ENCODE measurements at regions not wholly inside any gene's neighbourhood (a gene's known extent, or its start where the extent isn't known, plus 50 kb on each side); places are given as distances from the start of the nearest gene placed in this dataset.

DNA sequence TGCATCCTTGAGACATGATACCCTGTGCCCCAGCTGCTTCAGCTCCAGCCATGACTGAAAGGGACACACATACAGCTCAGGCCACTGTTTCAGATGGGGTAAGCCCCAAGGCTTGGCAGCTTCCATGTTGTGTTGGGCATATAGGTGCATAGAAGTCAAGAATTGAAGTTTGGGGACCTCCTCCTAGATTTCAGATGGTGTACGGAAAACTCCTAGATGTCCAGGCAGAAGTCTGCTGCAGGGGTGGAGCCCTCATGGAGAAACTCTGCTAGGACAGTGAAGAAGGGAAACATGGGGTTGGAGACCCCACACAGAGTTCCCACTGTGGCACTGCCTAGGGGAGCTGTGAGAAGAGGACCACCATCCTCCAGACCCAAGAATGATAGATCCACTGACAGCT lies 1379.0 kb upstream of the MAP3K7 start:
- Histone ChIP-seq H3K4me1 (no peaks in the 10 kb centered on the region), H3K36me3 (no peaks in the 10 kb centered on the region), H3K9me3 (no peaks in the 10 kb centered on the region), H3K27me3 (no peaks in the 10 kb centered on the region), H3K4me3 (replicated peaks in 1 of 3) (no peak overlapping the region), H3K27ac (no peak overlapping the region)
- intact Hi-C loops (cut with DNase I) = no loop called here
- no peak for DNase-seq
- TF ChIP-seq POLR2A (IDR thresholded peaks at IDR 0.05) = no peak
- TF ChIP-seq, protein P1, sequence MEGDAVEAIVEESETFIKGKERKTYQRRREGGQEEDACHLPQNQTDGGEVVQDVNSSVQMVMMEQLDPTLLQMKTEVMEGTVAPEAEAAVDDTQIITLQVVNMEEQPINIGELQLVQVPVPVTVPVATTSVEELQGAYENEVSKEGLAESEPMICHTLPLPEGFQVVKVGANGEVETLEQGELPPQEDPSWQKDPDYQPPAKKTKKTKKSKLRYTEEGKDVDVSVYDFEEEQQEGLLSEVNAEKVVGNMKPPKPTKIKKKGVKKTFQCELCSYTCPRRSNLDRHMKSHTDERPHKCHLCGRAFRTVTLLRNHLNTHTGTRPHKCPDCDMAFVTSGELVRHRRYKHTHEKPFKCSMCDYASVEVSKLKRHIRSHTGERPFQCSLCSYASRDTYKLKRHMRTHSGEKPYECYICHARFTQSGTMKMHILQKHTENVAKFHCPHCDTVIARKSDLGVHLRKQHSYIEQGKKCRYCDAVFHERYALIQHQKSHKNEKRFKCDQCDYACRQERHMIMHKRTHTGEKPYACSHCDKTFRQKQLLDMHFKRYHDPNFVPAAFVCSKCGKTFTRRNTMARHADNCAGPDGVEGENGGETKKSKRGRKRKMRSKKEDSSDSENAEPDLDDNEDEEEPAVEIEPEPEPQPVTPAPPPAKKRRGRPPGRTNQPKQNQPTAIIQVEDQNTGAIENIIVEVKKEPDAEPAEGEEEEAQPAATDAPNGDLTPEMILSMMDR (IDR thresholded peaks at IDR 0.05) = no peak
- WGBS, 2 donors = 91 to 100% methylated on average over 1 of the region's 1 CpG

DNA sequence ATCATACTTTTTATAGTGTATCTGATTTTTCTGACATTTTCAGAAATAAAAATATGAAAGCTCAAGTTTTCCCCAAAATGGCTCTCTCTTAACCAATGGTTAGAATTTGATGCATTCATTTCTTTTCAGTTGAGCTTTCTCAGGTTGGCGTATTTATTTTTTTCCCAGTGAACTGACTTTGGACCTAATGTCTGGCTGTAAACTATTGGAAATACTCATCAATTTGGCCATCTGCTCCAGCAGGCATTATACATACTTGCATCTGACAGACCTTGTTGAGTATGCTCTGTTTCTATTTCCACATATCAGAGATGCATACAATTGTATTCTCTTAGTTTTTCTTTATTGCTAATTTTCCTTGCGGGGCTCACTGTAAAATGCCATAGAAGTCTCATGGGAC lies 1374.8 kb upstream of the MAP3K7 start:
- Histone ChIP-seq H3K4me3 (replicated peaks in 1 of 3) (no peak overlapping the region), H3K4me1 (no peaks in the 10 kb centered on the region), H3K27ac (no peak overlapping the region), H3K9me3 (no peaks in the 10 kb centered on the region), H3K27me3 (no peaks in the 10 kb centered on the region), H3K36me3 (no peaks in the 10 kb centered on the region)
- WGBS, 2 donors = 89 to 93% methylated on average over 2 of the region's 2 CpGs
- TF ChIP-seq, protein P1 (IDR thresholded peaks at IDR 0.05) = no peak
- no peak for TF ChIP-seq POLR2A (IDR thresholded peaks at IDR 0.05)
- DNase-seq = no peak
- intact Hi-C loops (cut with DNase I) = no loop called here

DNA sequence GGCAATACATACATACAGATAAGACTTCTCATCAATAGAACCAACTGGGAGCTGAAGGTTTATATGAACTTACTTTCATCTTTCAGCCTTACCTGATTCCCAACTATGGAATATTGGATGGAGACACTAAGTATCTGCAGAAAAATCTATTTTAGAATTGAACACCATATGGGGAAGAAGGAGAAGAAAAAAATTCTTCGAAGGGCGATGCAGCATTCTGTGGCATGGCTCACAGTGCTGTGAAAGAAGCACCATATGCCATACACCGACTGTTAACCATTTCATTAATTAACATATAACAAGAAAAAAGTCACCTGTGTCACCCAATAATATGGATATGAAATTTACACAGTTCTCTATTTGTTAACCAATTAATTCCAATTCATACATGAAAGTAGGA lies 1374.4 kb upstream of the MAP3K7 start:
- Histone ChIP-seq H3K4me3 (replicated peaks in 1 of 3) (no peak overlapping the region), H3K27me3 (no peaks in the 10 kb centered on the region), H3K27ac (no peak overlapping the region), H3K4me1 (no peaks in the 10 kb centered on the region), H3K36me3 (no peaks in the 10 kb centered on the region), H3K9me3 (no peaks in the 10 kb centered on the region)
- 96 to 98% methylated on average over 3 of the region's 3 CpGs for WGBS, 2 donors
- intact Hi-C loops (cut with DNase I) = no loop called here
- no peak for TF ChIP-seq POLR2A (IDR thresholded peaks at IDR 0.05)
- TF ChIP-seq, protein P1 (IDR thresholded peaks at IDR 0.05) = no peak
- no peak for DNase-seq

DNA sequence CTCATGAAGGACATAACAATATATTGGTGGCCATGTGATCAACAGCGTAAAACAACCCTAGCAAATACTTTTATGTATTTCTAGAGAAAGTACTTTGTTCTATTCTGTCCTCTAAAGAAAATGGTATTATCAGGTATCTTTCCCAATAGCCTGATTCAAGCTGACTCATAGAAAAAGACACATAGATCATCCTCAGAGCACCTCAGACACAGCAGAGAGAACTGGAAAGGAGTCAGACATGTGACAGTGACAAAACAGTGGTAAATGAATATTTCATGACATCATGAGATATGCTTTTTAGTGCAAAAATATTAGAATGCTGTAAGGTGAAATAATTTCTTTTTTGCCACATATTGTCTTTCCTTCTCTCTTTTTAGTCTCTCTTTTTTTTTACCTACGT lies 1355.0 kb upstream of the MAP3K7 start:
- 86 to 87% methylated on average over 2 of the region's 2 CpGs for WGBS, 2 donors
- TF ChIP-seq POLR2A (IDR thresholded peaks at IDR 0.05) = no peak
- H3K4me1 ChIP-seq = no peaks in the 10 kb centered on the region

DNA sequence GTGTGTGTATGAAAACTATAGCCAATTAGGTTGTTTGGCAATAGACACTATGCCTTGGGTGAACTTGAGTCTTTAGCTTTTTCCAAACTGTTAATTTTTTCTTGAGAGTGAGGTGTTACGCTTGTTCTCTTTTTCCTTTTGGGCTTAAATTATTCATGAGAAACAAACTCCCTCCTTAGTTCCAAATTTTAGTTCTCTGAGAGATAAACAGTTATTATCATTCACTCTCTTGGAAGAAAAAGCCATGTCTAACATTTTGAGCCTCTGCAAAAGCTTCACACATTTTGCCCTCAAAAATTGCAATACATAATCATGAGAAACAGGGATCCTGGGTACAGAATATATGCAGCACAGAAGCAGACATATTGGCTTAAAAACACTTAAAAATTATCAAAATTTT lies 1353.9 kb upstream of the MAP3K7 start:
- no peak for TF ChIP-seq POLR2A (IDR thresholded peaks at IDR 0.05)
- TF ChIP-seq, protein P1 (IDR thresholded peaks at IDR 0.05) = no peak
- no peak overlapping the region for H3K27ac ChIP-seq
- intact Hi-C loops (cut with DNase I) = no loop called here
- no peaks in the 10 kb centered on the region for H3K4me1 ChIP-seq
- no peaks in the 10 kb centered on the region for H3K27me3 ChIP-seq
- 93 to 95% methylated on average over 1 of the region's 1 CpG for WGBS, 2 donors
- H3K36me3 ChIP-seq = no peaks in the 10 kb centered on the region
- no peak for DNase-seq
- no peak overlapping the region for H3K4me3 ChIP-seq (replicated peaks in 1 of 3)
- H3K9me3 ChIP-seq = no peaks in the 10 kb centered on the region

More for the DNA sequence above, 1355.0 kb upstream of the MAP3K7 start:
- no peak overlapping the region for H3K4me3 ChIP-seq (replicated peaks in 1 of 3)
- intact Hi-C loops (cut with DNase I) = no loop called here
- H3K27me3 ChIP-seq = no peaks in the 10 kb centered on the region
- H3K36me3 ChIP-seq = no peaks in the 10 kb centered on the region
- H3K27ac ChIP-seq = no peak overlapping the region
- no peak for DNase-seq
- no peaks in the 10 kb centered on the region for H3K9me3 ChIP-seq

DNA sequence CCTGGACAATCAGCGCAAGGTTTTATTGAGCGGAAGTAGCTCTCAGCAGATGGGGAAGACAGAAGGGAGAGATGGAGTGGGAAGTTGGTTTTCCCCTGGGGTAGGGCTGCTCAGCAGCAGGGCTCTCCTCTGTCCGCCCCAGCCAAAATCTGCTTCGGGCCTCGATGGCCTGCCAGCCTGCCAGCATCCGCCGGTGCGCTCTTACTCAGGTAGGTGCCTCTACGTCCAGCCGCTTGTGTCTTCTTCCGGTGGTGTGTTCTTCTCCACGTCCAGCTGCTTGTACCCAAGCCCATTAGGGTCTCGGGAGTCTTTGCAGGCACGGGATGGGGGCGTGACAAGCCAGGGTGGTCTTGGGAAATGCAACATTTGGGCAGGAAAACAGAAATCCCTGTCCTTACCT lies 1340.0 kb upstream of the MAP3K7 start:
- no peaks in the 10 kb centered on the region for H3K36me3 ChIP-seq
- 93 to 97% methylated on average over 15 of the region's 15 CpGs for WGBS, 2 donors
- H3K4me3 ChIP-seq (replicated peaks in 1 of 3) = no peak overlapping the region
- DNase-seq = no peak
- TF ChIP-seq, protein P1 (IDR thresholded peaks at IDR 0.05) = no peak
- TF ChIP-seq POLR2A (IDR thresholded peaks at IDR 0.05) = no peak
- intact Hi-C loops (cut with DNase I) = no loop called here
- no peaks in the 10 kb centered on the region for H3K4me1 ChIP-seq
- H3K9me3 ChIP-seq = no peaks in the 10 kb centered on the region
- no peaks in the 10 kb centered on the region for H3K27me3 ChIP-seq
- no peak overlapping the region for H3K27ac ChIP-seq

Data from thyroid gland (tissue), 4 donors.